GM12864 (cell line): ENCODE measurements at regions not wholly inside any gene's neighbourhood (a gene's known extent, or its start where the extent isn't known, plus 50 kb on each side); places are given as distances from the start of the nearest gene placed in this dataset.
"Not testable (repeated sequence)": the region's sequence is repeated elsewhere in the genome, so short reads cannot be mapped to it uniquely, and the experiment has no call there.

Experiments
- DNase-seq: peaks from one replicate; pipeline ENCODE4 v3.0.0-alpha.2; 2011; ENCODE audit warnings: low read depth
- H3K4me3 ChIP-seq: 2 replicates; pipeline ENCODE4 v1.5.1; 2011; ENCODE audit warnings: mild to moderate bottlenecking, low read depth, low read length, control low read depth
- TF ChIP-seq, protein P1 (sequence below): IDR thresholded peaks from 2 replicates; pipeline ENCODE4 v1.5.1; 2011; ENCODE audit warnings: low read depth, mild to moderate bottlenecking, moderate library complexity, low read length, control low read depth, inconsistent platforms; ENCODE audit errors: missing control alignments

DNA sequence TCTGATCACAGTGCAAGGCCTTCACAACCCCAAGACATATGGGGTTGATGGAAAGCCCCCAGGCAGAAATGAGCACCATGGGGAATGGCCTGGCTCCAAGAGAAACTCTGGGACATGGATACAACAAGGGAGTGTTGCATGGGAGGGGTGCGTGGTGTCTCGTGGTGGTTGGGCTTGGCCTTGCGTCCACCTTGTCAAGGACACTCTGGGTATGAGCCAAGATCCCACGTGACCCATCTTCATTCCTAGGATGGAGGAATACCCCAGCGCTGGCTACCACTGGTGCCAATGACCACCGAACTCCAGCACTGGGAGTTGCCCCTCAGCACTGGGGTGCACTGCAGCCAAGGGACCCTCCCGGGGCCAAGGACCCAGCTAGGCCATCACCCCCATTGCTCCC, 267.5 kb upstream of the AGTR2 start:
- DNase-seq, result no peak
- TF ChIP-seq, protein P1, sequence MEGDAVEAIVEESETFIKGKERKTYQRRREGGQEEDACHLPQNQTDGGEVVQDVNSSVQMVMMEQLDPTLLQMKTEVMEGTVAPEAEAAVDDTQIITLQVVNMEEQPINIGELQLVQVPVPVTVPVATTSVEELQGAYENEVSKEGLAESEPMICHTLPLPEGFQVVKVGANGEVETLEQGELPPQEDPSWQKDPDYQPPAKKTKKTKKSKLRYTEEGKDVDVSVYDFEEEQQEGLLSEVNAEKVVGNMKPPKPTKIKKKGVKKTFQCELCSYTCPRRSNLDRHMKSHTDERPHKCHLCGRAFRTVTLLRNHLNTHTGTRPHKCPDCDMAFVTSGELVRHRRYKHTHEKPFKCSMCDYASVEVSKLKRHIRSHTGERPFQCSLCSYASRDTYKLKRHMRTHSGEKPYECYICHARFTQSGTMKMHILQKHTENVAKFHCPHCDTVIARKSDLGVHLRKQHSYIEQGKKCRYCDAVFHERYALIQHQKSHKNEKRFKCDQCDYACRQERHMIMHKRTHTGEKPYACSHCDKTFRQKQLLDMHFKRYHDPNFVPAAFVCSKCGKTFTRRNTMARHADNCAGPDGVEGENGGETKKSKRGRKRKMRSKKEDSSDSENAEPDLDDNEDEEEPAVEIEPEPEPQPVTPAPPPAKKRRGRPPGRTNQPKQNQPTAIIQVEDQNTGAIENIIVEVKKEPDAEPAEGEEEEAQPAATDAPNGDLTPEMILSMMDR, result no peak
- no peak overlapping the region for H3K4me3 ChIP-seq

DNA sequence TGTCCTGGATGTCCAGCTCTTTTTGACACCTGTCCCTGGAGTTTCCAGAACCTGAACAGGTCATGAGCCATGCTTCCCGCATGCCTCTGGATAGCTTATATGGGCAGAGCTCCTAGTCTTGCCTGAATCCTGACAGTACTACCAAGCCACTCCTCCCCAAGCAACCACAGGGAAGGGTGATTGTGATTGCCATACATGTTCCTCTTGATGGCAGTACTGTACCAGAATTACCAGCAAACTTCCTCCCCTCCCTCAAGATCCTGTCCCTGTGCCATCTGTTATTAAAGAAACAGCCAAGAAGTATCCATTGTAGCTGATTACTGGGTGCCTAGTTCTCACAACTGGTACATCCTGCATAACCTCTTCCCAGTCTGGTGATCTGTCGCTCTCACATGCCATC, 264.3 kb upstream of the AGTR2 start:
- TF ChIP-seq, protein P1, result no peak
- H3K4me3 ChIP-seq, result no peak overlapping the region
- DNase-seq, result no peak

DNA sequence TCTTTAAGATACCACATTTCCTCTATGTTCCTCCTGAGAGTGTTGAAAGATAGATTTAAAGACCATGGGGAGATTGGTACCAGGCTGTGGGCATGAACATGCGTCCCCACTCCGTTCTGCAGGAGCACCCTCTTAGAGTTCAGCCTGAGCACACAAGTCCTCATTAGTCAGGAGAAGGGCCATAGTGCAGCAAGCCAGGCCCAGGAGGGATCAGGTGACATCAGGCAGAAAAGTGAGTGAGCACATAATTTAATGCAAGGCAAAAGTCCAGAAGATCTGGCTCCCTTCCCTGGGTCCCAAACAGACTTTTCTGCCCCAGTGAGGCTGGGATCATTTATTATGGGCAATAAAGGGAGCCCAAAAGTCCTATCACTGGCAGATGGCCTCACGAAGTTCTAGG, 263.7 kb upstream of the AGTR2 start:
- TF ChIP-seq, protein P1, result no peak
- no peak overlapping the region for H3K4me3 ChIP-seq
- DNase-seq, result no peak

DNA sequence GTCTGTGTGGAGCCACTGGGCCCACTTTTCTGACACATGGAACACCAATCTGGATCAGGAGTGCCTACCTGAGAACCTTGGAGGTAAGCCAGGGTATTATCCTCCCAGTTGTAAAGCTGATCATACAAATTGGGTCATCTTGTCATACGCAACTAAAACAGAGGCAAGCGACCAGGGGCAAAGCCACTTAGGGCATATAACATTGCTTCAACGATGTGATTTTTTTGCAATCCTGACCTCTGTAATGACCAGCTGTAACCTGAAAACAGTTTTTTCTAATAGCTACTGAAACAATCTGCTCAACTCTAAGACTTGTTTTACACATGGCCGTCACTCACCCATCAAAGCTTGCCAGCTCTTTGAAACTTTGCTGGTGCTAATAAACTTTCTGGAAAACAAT, 261.5 kb upstream of the AGTR2 start:
- no peak overlapping the region for H3K4me3 ChIP-seq
- TF ChIP-seq, protein P1, result no peak
- no peak for DNase-seq

DNA sequence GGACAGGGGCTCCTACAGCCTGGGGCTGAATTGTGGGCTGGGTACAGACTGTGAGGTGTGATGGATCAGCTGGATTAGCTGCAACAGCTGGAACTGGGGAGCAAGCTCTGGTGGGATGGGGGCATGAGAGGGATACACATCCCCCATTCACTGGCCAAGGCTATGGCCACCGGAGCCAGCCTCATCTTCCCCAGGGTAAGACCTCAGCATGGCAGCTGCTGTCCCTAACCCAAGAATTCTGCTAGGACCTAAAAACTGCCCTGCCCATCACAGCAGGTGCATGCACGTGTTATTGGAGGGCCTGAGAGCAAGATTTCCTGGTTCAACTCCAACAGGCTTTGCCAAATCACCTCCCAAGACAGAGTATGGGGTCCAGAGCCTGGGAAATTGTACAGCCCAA, 258.6 kb upstream of the AGTR2 start:
- TF ChIP-seq, protein P1, result no peak
- H3K4me3 ChIP-seq, result no peak overlapping the region
- no peak for DNase-seq

DNA sequence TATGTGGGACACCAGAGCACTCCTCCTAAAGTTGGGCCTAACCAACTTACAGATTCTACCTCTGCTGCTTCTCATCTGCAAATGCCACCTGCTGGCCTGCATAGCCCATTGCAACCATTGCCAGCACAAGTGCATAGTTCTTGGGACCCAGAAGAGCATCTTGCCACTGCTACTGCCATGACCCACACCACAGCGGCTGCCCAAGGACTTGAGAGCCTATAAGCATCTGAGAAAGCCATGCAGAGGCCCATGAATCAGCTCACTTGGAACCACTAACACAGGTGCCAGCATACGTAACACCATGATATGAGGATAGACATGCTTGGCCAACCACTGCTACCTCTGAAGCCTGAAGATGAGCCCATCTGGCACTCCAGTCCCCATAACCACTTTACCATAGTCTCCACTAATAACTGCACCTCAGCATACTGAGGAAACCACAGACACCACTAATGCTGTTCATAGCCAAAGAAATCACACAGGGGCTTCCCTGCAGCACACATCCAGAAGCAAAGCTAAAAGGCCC, 258.1 kb upstream of the AGTR2 start:
- TF ChIP-seq, protein P1, result peak; percentile 61
- DNase-seq, result peak; percentile 94
- H3K4me3 ChIP-seq, result no peak overlapping the region

DNA sequence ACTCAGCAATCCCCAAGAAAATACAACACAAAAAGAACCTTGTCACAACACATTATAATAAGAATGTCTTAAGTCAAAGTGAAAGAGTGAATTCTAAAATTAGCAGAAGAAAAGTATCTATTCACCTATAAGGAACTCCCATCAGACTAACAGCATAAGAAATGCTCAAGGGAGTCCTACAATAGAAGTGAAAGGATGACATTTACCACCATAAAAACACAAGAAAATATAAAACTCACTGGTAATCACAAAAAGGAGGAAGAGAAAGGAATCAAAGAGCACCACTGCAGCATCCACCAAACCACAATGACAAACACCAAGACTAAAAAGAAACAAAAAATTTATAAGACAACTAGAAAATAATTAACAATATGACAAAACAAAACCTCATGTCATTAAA, 257.0 kb upstream of the AGTR2 start:
- TF ChIP-seq, protein P1, result no peak
- peak; percentile 49 for DNase-seq
- H3K4me3 ChIP-seq, result no peak overlapping the region

DNA sequence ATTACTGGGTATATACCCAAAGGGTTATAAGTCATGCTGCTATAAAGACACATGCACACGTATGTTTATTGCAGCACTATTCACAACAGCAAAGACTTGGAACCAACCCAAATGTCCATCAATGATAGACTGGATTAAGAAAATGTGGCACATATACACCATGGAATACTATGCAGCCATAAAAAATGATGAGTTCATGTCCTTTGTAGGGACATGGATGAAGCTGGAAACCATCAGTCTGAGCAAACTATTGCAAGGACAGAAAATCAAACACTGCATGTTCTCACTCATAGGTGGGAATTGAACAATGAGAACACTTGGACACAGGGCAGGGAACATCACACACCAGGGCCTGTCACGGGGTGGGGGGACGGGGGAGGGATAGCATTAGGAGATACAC, 254.9 kb upstream of the AGTR2 start:
- DNase-seq, H3K4me3 ChIP-seq: not testable (repeated sequence)
